Kidney epithelial cell (primary cell): ENCODE measurements at regions not wholly inside any gene's neighbourhood (a gene's known extent, or its start where the extent isn't known, plus 50 kb on each side); places are given as distances from the start of the nearest gene placed in this dataset.

Experiments used
- DNase-seq: peaks from one replicate; pipeline ENCODE4 v3.0.0-alpha.2; 2010; ENCODE audit warnings: low read depth
- H3K27me3 ChIP-seq: 2 replicates; pipeline ENCODE4 v1.6.0; 2011; ENCODE audit warnings: low read length; ENCODE audit not compliant: control insufficient read depth, insufficient read depth
- H3K36me3 ChIP-seq: 2 replicates; pipeline ENCODE4 v1.5.1; 2011; ENCODE audit warnings: low read length; ENCODE audit not compliant: control insufficient read depth, insufficient read depth
- H3K4me3 ChIP-seq: 2 replicates; pipeline ENCODE4 v1.5.1; 2011; ENCODE audit warnings: low read depth, mild to moderate bottlenecking, control low read depth, low read length
- CTCF ChIP-seq: IDR thresholded peaks from 2 replicates; pipeline ENCODE4 v1.5.1; 2011; ENCODE audit warnings: mild to moderate bottlenecking, moderate library complexity, low read length, control low read depth, inconsistent platforms; ENCODE audit not compliant: insufficient read depth, poor library complexity, severe bottlenecking

GRCh38 chr11:11732116-11732515 is 109.7 kb upstream of the USP47 start:
- Histone ChIP-seq H3K4me3 (no peak overlapping the region), H3K36me3 (no peaks in the 10 kb centered on the region), H3K27me3 (no peaks in the 10 kb centered on the region)
- TF ChIP-seq CTCF, result no peak
- DNase-seq, result no peak

GRCh38 chr11:11731311-11732083 is 109.7 kb upstream of the GALNT18 start:
- TF ChIP-seq CTCF, result no peak
- peaks cover 3% of the 10 kb centered on the region for H3K27me3 ChIP-seq
- DNase-seq, result peak; percentile 37
- H3K4me3 ChIP-seq, result no peak overlapping the region
- no peaks in the 10 kb centered on the region for H3K36me3 ChIP-seq

GRCh38 chr11:11728386-11728785 is 106.6 kb upstream of the GALNT18 start:
- peaks cover 3% of the 10 kb centered on the region for H3K27me3 ChIP-seq
- H3K4me3 ChIP-seq, result no peak overlapping the region
- no peak for TF ChIP-seq CTCF
- no peaks in the 10 kb centered on the region for H3K36me3 ChIP-seq
- no peak for DNase-seq

DNA sequence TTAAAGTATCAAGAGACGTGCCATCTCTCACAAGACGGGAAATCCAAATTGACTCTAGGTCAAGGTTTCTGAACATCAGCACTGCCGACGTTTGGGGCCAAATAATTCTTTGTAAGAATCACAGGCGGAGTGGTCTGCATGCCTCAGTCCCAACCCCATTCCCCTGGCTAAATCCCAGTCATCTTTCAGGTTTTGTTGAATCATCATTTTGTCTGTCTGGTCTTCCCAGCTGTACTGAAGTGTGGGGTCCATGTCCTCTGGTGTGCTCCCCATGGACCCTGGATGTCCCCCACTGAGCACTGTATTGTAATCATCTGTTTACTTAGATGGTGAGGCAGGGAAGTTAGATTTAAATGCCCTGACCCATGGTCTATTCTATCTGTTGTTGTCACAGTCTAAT is 103.6 kb upstream of the GALNT18 start:
- H3K36me3 ChIP-seq, result no peaks in the 10 kb centered on the region
- peaks cover 3% of the 10 kb centered on the region for H3K27me3 ChIP-seq
- DNase-seq, result no peak
- no peak overlapping the region for H3K4me3 ChIP-seq
- no peak for TF ChIP-seq CTCF

DNA sequence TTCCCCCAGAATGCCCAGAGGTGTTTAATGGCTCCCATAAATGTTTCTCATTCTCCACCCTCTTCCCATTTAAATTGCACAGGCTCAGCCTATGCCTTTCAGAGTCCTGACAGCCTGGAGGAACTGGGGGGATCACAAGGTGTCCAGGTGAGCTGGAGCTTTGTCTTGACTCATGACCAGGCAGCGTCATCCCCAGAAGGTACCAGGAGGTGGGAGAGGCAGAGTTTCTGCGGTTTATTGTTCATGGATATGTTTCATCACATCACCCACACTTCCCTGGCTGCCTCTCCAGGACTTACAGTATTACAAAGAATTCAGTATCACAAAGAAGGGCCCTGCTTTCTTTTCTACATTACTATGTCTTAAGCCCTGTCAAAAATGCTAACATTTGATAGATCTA is 103.2 kb upstream of the GALNT18 start:
- Histone ChIP-seq H3K4me3 (no peak overlapping the region), H3K27me3 (peaks cover 3% of the 10 kb centered on the region), H3K36me3 (no peaks in the 10 kb centered on the region)
- DNase-seq, result no peak
- TF ChIP-seq CTCF, result no peak

GRCh38 chr11:11722861-11723260 is 101.1 kb upstream of the GALNT18 start:
- DNase-seq, result no peak
- Histone ChIP-seq H3K27me3 (peaks cover 3% of the 10 kb centered on the region), H3K4me3 (no peak overlapping the region), H3K36me3 (no peaks in the 10 kb centered on the region)
- no peak for TF ChIP-seq CTCF
